ENCODE measurements at regions not wholly inside any gene's neighbourhood (a gene's known extent, or its start where the extent isn't known, plus 50 kb on each side); places are given as distances from the start of the nearest gene placed in this dataset.
A peak's percentile ranks its signal among the peaks of the same experiment; 100 is the strongest.

DNA sequence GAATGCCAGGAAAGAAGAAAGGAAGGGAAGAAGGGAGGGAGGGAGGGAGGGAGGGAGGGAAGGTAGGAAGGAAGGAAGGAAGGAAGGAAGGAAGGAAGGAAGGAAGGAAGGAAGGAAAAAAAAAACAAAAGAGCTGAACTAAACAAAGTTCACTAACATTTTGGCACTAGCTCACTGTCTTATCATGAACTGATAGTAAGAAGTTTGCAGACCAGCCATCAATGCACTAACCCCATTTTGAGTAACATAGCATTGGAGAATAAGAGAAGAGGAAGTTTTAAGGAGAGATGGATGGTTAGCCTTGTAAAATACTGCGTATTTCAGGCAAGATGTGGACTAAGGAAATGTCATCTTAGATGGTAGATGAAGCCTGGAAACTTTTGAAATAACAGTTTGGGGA, 1136.0 kb downstream of the FLRT2 start:
- Mint-ChIP-seq H3K9me3 (peaks cover 11% of the 10 kb centered on the region), H3K27ac (no peak overlapping the region), H3K4me3 (no peak overlapping the region), H3K27me3 (no peaks in the 10 kb centered on the region), H3K4me1 (ENCODE audit: low read depth) (no peaks in the 10 kb centered on the region), H3K36me3 (ENCODE audit: low read depth) (no peaks in the 10 kb centered on the region)
- Histone ChIP-seq H3K4me1 (ENCODE audit: insufficient read depth, low read length) (no peaks in the 10 kb centered on the region), H3K27ac (ENCODE audit: low read depth in 1 of 2, low read length in 2 of 2) (no peak overlapping the region), H3K4me3 (ENCODE audit: low read length) (no peak overlapping the region), H3K27me3 (ENCODE audit: control insufficient read depth in 1 of 2, insufficient read depth in 2 of 2, low read length in 2 of 2) (no peaks in the 10 kb centered on the region), H3K36me3 (ENCODE audit: insufficient read depth, low read length) (no peaks in the 10 kb centered on the region), H3K9me3 (ENCODE audit: control insufficient read depth in 1 of 2, insufficient read depth in 1 of 2, low read length in 2 of 2) (no peaks in the 10 kb centered on the region)
- DNase-seq (no peak), ATAC-seq (ENCODE audit: poor library complexity) (no peak)
- intact Hi-C loops (cut with DNase I, micrococcal nuclease) = no loop called here
- POLR2A ChIA-PET = no interaction called here
- no peak for TF ChIP-seq CTCF (IDR thresholded peaks at IDR 0.05)
- CTCF ChIA-PET = no interaction called here

- no peaks in the 10 kb centered on the region for H3K4me1 Mint-ChIP-seq (ENCODE audit: low read depth)
- Histone ChIP-seq H3K4me3 (ENCODE audit: low read length) (no peak overlapping the region), H3K27ac (ENCODE audit: low read depth in 1 of 2, low read length in 2 of 2) (no peak overlapping the region), H3K36me3 (ENCODE audit: insufficient read depth, low read length) (no peaks in the 10 kb centered on the region), H3K27me3 (ENCODE audit: control insufficient read depth in 1 of 2, insufficient read depth in 2 of 2, low read length in 2 of 2) (no peaks in the 10 kb centered on the region), H3K9me3 (ENCODE audit: control insufficient read depth in 1 of 2, insufficient read depth in 1 of 2, low read length in 2 of 2) (no peaks in the 10 kb centered on the region), H3K4me1 (ENCODE audit: insufficient read depth, low read length) (no peaks in the 10 kb centered on the region)
- intact Hi-C loops (cut with DNase I, micrococcal nuclease) = no loop called here
- H3K4me3 Mint-ChIP-seq = no peak overlapping the region
- no peaks in the 10 kb centered on the region for H3K36me3 Mint-ChIP-seq (ENCODE audit: low read depth)
- ATAC-seq (ENCODE audit: poor library complexity) = no peak
- no peaks in the 10 kb centered on the region for H3K27me3 Mint-ChIP-seq
- CTCF ChIA-PET = no interaction called here
- no peak overlapping the region for H3K27ac Mint-ChIP-seq
- DNase-seq = no peak
- H3K9me3 Mint-ChIP-seq = peaks cover 9% of the 10 kb centered on the region
- TF ChIP-seq CTCF (IDR thresholded peaks at IDR 0.05) = no peak
- POLR2A ChIA-PET = no interaction called here
Measured at GRCh38 chr14:86662334-86662733, 1132.4 kb downstream of the FLRT2 start.

DNA sequence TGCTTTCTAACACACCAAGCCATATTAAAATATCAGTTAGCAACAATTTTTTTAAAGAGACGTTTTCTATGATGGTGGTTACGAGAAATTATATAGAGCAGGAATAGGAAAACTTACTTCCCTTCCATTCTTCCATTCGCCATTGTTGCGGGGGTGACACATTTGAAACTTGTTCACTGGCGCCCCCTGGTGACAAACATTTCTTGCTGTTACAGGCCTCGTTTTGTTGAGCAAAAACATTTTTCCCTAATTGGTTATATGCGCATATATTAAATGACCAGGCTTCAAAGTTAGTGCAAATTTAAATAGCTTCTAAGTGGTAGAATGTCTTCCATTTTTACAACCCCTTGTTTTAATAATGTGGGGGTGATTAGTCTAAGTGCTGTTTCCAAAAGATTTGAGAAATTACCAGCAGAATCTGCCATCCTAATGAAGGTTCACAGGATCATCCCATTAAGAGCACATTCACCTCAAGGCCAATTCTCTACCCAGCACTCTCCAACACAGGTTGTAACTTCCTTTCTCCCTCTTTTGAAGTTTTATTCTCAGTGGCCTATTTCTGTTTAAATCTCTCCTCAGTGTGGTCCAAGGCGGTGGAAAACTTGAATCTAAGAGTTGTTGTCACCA, 1124.7 kb downstream of the FLRT2 start:
- Histone ChIP-seq H3K27me3 (ENCODE audit: control insufficient read depth in 1 of 2, insufficient read depth in 2 of 2, low read length in 2 of 2) (no peaks in the 10 kb centered on the region), H3K36me3 (ENCODE audit: insufficient read depth, low read length) (no peaks in the 10 kb centered on the region), H3K4me3 (ENCODE audit: low read length) (no peak overlapping the region), H3K27ac (ENCODE audit: low read depth in 1 of 2, low read length in 2 of 2) (no peak overlapping the region), H3K4me1 (ENCODE audit: insufficient read depth, low read length) (no peaks in the 10 kb centered on the region), H3K9me3 (ENCODE audit: control insufficient read depth in 1 of 2, insufficient read depth in 1 of 2, low read length in 2 of 2) (no peaks in the 10 kb centered on the region)
- Mint-ChIP-seq H3K4me3 (no peak overlapping the region), H3K27me3 (no peaks in the 10 kb centered on the region), H3K9me3 (peaks cover 4% of the 10 kb centered on the region), H3K4me1 (ENCODE audit: low read depth) (no peaks in the 10 kb centered on the region), H3K36me3 (ENCODE audit: low read depth) (no peaks in the 10 kb centered on the region), H3K27ac (no peak overlapping the region)
- ATAC-seq (ENCODE audit: poor library complexity) (no peak), DNase-seq (peak in 7 of 14 experiments; percentile 3 to 25 (median 13))
- CTCF ChIA-PET = no interaction called here
- POLR2A ChIA-PET = no interaction called here
- intact Hi-C loops (cut with DNase I, micrococcal nuclease) = no loop called here
- TF ChIP-seq CTCF (IDR thresholded peaks at IDR 0.05) = no peak
